HEK293 (cell line): ENCODE measurements at regions not wholly inside any gene's neighbourhood (a gene's known extent, or its start where the extent isn't known, plus 50 kb on each side); places are given as distances from the start of the nearest gene placed in this dataset.

ENCODE experiments used
- CTCF ChIA-PET: fragments of 350-600 bp; formaldehyde crosslinking; extraction: SDS; loops from one replicate; lab custom pipeline; 2021; ENCODE audit warnings: antibody characterized with exemption; lab: Yijun Ruan, JAX
- POLR2A ChIA-PET: fragments of 300-600 bp; formaldehyde crosslinking; extraction: SDS; loops from one replicate; lab custom pipeline; 2020; ENCODE audit warnings: antibody characterized with exemption, inconsistent platforms; lab: Yijun Ruan, JAX
- H3K27ac ChIP-seq: fragments of 200-500 bp; sonication (Bioruptor generic); 2 replicates; pipeline ENCODE4 v1.5.1; 2014; ENCODE audit warnings: low read depth, low read length, control low read depth, inconsistent platforms; ENCODE audit errors: extremely low read depth
- H3K36me3 ChIP-seq, 2 experiments: fragments of 200-500 bp in 1 of 2; sonication (Bioruptor generic) in 1 of 2; 1 replicate in 1 of 2; 2 replicates in 1 of 2; pipeline ENCODE4 v1.5.1; 2014 to 2017; ENCODE audit warnings: inconsistent platforms in 2 of 2, low read length in 2 of 2; ENCODE audit not compliant: control insufficient read depth in 2 of 2, insufficient read depth in 1 of 2
- H3K4me1 ChIP-seq: fragments of 200-500 bp; sonication (Bioruptor generic); 2 replicates; pipeline ENCODE4 v1.5.1; 2014; ENCODE audit warnings: mild to moderate bottlenecking, low read length, inconsistent platforms; ENCODE audit not compliant: control insufficient read depth, insufficient read depth
- H3K4me3 ChIP-seq: 2 replicates; pipeline ENCODE4 v1.5.1; 2011; ENCODE audit warnings: low read depth, mild to moderate bottlenecking, control low read depth, low read length, moderate library complexity
- H3K9me3 ChIP-seq: fragments of 200-500 bp; sonication (Bioruptor generic); 2 replicates; pipeline ENCODE4 v1.5.1; 2014; ENCODE audit warnings: low read depth, low read length, inconsistent platforms; ENCODE audit not compliant: control insufficient read depth, insufficient read depth
- MZF1 ChIP-seq: fragments of 450-650 bp; formaldehyde crosslinking; IDR thresholded peaks from 2 replicates; pipeline ENCODE4 v1.5.1; 2017; ENCODE audit warnings: missing biosample characterization, missing genetic modification characterization, borderline replicate concordance
- OVOL3 ChIP-seq: fragments of 450-650 bp; formaldehyde crosslinking; IDR thresholded peaks from 2 replicates; pipeline ENCODE4 v1.5.1; 2016; ENCODE audit warnings: missing biosample characterization, missing genetic modification characterization
- REST ChIP-seq: fragments of 450-650 bp; formaldehyde crosslinking; IDR thresholded peaks from 2 replicates; pipeline ENCODE4 v1.5.1; 2016; ENCODE audit warnings: missing biosample characterization, missing genetic modification characterization
- SALL2 ChIP-seq: fragments of 450-650 bp; formaldehyde crosslinking; IDR thresholded peaks from 2 replicates; pipeline ENCODE4 v1.5.0; 2017; ENCODE audit warnings: missing biosample characterization, mild to moderate bottlenecking, missing genetic modification characterization, borderline replicate concordance
- ZNF18 ChIP-seq: fragments of 450-650 bp; formaldehyde crosslinking; IDR thresholded peaks from 2 replicates; pipeline ENCODE4 v1.5.1; 2016; ENCODE audit warnings: missing biosample characterization, missing genetic modification characterization
- ZNF19 ChIP-seq: fragments of 450-650 bp; formaldehyde crosslinking; IDR thresholded peaks from 2 replicates; pipeline ENCODE4; 2016; ENCODE audit warnings: missing biosample characterization, missing genetic modification characterization, low read depth
- ZNF26 ChIP-seq: fragments of 450-650 bp; formaldehyde crosslinking; IDR thresholded peaks from 2 replicates; pipeline ENCODE4 v1.5.1; 2016; ENCODE audit warnings: missing biosample characterization, missing genetic modification characterization
- ZNF302 ChIP-seq: fragments of 450-650 bp; formaldehyde crosslinking; IDR thresholded peaks from 2 replicates; pipeline ENCODE4 v1.5.1; 2016; ENCODE audit warnings: missing biosample characterization, missing genetic modification characterization, low read depth
- ZNF501 ChIP-seq: fragments of 450-650 bp; formaldehyde crosslinking; IDR thresholded peaks from 2 replicates; pipeline ENCODE4 v1.5.1; 2016; ENCODE audit warnings: missing biosample characterization, missing genetic modification characterization
- ZNF510 ChIP-seq: fragments of 450-650 bp; formaldehyde crosslinking; IDR thresholded peaks from 2 replicates; pipeline ENCODE4 v1.5.1; 2018; ENCODE audit warnings: mild to moderate bottlenecking, missing genetic modification characterization, missing biosample characterization; ENCODE audit not compliant: insufficient replicate concordance
- ZNF626 ChIP-seq: fragments of 450-650 bp; sonication (Bioruptor Pico); formaldehyde crosslinking; IDR thresholded peaks from 2 replicates; pipeline ENCODE4 v1.5.1; 2018; ENCODE audit warnings: missing biosample characterization, missing genetic modification characterization, inconsistent platforms
- TF ChIP-seq, protein P1 (sequence below): fragments of 450-650 bp; formaldehyde crosslinking; IDR thresholded peaks from 2 replicates; pipeline ENCODE4 v1.5.1; 2016; ENCODE audit warnings: missing biosample characterization, missing genetic modification characterization

- POLR2A ChIA-PET: no interaction called here
- CTCF ChIA-PET: interaction anchor here (0.6 to 0.7 kb wide), 2 partner anchors 15 to 25 kb away, joined by 4 read pairs; no protein-coding TSS in a partner anchor
- no peaks in the 10 kb centered on the region for H3K4me1 ChIP-seq
Measured at GRCh38 chr14:106302661-106303060, 776.3 kb downstream of the TMEM121 start.

More at GRCh38 chr14:106302661-106303060, 776.3 kb downstream of the TMEM121 start:
- H3K36me3 ChIP-seq: no peaks in the 10 kb centered on the region
- TF ChIP-seq REST (tag by site-specific recombination) (no peak), OVOL3 (no peak), SALL2 (tag by site-specific recombination) (no peak), ZNF302 (no peak), ZNF18 (tag by site-specific recombination) (no peak), ZNF501 (tag by site-specific recombination) (no peak), ZNF510 (tag by site-specific recombination) (no peak), MZF1 (no peak), ZNF19 (tag by site-specific recombination) (no peak), ZNF626 (tag by site-specific recombination) (no peak), ZNF26 (tag by site-specific recombination) (no peak)
- TF ChIP-seq, protein P1, sequence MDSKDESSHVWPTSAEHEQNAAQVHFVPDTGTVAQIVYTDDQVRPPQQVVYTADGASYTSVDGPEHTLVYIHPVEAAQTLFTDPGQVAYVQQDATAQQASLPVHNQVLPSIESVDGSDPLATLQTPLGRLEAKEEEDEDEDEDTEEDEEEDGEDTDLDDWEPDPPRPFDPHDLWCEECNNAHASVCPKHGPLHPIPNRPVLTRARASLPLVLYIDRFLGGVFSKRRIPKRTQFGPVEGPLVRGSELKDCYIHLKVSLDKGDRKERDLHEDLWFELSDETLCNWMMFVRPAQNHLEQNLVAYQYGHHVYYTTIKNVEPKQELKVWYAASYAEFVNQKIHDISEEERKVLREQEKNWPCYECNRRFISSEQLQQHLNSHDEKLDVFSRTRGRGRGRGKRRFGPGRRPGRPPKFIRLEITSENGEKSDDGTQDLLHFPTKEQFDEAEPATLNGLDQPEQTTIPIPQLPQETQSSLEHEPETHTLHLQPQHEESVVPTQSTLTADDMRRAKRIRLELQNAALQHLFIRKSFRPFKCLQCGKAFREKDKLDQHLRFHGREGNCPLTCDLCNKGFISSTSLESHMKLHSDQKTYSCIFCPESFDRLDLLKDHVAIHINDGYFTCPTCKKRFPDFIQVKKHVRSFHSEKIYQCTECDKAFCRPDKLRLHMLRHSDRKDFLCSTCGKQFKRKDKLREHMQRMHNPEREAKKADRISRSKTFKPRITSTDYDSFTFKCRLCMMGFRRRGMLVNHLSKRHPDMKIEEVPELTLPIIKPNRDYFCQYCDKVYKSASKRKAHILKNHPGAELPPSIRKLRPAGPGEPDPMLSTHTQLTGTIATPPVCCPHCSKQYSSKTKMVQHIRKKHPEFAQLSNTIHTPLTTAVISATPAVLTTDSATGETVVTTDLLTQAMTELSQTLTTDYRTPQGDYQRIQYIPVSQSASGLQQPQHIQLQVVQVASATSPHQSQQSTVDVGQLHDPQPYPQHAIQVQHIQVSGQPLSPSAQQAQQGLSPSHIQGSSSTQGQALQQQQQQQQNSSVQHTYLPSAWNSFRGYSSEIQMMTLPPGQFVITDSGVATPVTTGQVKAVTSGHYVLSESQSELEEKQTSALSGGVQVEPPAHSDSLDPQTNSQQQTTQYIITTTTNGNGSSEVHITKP (tag by site-specific recombination): no peak
- no peak overlapping the region for H3K4me3 ChIP-seq
- no peak overlapping the region for H3K27ac ChIP-seq
- no peaks in the 10 kb centered on the region for H3K9me3 ChIP-seq
